PC-9 (cell line): ENCODE measurements at regions not wholly inside any gene's neighbourhood (a gene's known extent, or its start where the extent isn't known, plus 50 kb on each side); places are given as distances from the start of the nearest gene placed in this dataset.

Source experiments
- BruUV-seq: library from RNA; stranded (reverse); fragments of 400-500 nt; replicated peaks from 2 replicates; lab custom pipeline; 2021; lab: Mats Ljungman, UMichigan
- CTCF ChIA-PET: fragments of 300-600 bp; sonication (Branson Sonifier 250); formaldehyde crosslinking; loops from one replicate; lab custom pipeline; 2022; ENCODE audit warnings: antibody characterized with exemption; lab: Charles Lee
- POLR2A ChIA-PET: fragments of 300-600 bp; sonication (Branson Sonifier 250); formaldehyde crosslinking; loops from one replicate; lab custom pipeline; 2022; ENCODE audit warnings: antibody characterized with exemption; ENCODE audit not compliant: unreplicated experiment; lab: Charles Lee
- DNase-seq, 2 experiments: peaks; one replicate each; pipeline versions ENCODE4 v3.0.0 to v3.0.0-alpha.2; 2015 to 2022; ENCODE audit warnings: mixed read lengths in 1 of 2
- H2AFZ ChIP-seq: fragments of 200-600 bp; sonication (generic); 2 replicates; pipeline ENCODE4 v1.8.1; 2017; ENCODE audit warnings: antibody characterized with exemption
- H3F3A ChIP-seq: fragments of 200-600 bp; sonication (generic); 2 replicates; pipeline ENCODE4 v1.8.1; 2017; ENCODE audit warnings: antibody characterized with exemption, mild to moderate bottlenecking, low read depth; ENCODE audit not compliant: insufficient read depth
- H3K27ac ChIP-seq: fragments of 200-600 bp; sonication (generic); 2 replicates; pipeline ENCODE4 v1.6.1; 2016; ENCODE audit warnings: mixed run types
- H3K27me3 ChIP-seq: fragments of 200-600 bp; sonication (generic); 2 replicates; pipeline ENCODE4 v1.6.1; 2016; ENCODE audit warnings: low read depth, mixed run types; ENCODE audit not compliant: insufficient read depth
- H3K36me3 ChIP-seq: fragments of 200-600 bp; sonication (generic); 2 replicates; pipeline ENCODE4 v1.6.1; 2016; ENCODE audit warnings: low read depth, mixed run types
- H3K4me1 ChIP-seq: fragments of 200-600 bp; sonication (generic); replicated peaks from 2 replicates; pipeline ENCODE4 v1.6.1; 2016; ENCODE audit warnings: mixed run types; ENCODE audit not compliant: insufficient read depth
- H3K4me2 ChIP-seq: fragments of 200-600 bp; sonication (generic); 2 replicates; pipeline ENCODE4 v1.6.1; 2017; ENCODE audit warnings: mixed run types
- H3K4me3 ChIP-seq: fragments of 200-600 bp; sonication (generic); 2 replicates; pipeline ENCODE4 v1.6.1; 2016; ENCODE audit warnings: mixed run types
- H3K79me2 ChIP-seq: fragments of 200-600 bp; sonication (generic); 2 replicates; pipeline ENCODE4 v1.6.1; 2017; ENCODE audit warnings: low read depth, mixed run types
- H3K9me2 ChIP-seq: fragments of 200-600 bp; sonication (generic); 2 replicates; pipeline ENCODE4 v1.8.1; 2017; ENCODE audit warnings: mild to moderate bottlenecking; ENCODE audit not compliant: insufficient read depth
- H3K9me3 ChIP-seq: fragments of 200-600 bp; sonication (generic); 2 replicates; pipeline ENCODE4 v1.8.1; 2016; ENCODE audit warnings: low read depth; ENCODE audit not compliant: insufficient read depth
- H4K20me1 ChIP-seq: fragments of 200-600 bp; sonication (generic); 2 replicates; pipeline ENCODE4 v1.8.1; 2017; ENCODE audit not compliant: insufficient read depth
- CTCF ChIP-seq: fragments of 200-600 bp; sonication (generic); conservative IDR thresholded peaks from 2 replicates; pipeline ENCODE4 v1.6.1; 2017; ENCODE audit warnings: mixed run types, antibody characterized with exemption, mild to moderate bottlenecking, moderate library complexity
- EZH2 ChIP-seq: fragments of 200-600 bp; sonication (generic); IDR thresholded peaks from 2 replicates; pipeline ENCODE4 v1.8.0; 2017; ENCODE audit warnings: antibody characterized with exemption, low read depth
- intact Hi-C: fragments of 100-400 bp; cut with micrococcal nuclease; formaldehyde crosslinking; loops from one replicate; pipeline ENCODE4 v1.10.0; 2022; ENCODE audit not compliant: unreplicated experiment

GRCh38 chr3:104631254-104631653, 735.5 kb upstream of the ALCAM start:
- H3F3A ChIP-seq: peaks cover 5% of the 10 kb centered on the region; the same call in 1 of the 2 replicates
- no peaks in the 10 kb centered on the region for H4K20me1 ChIP-seq
- H3K9me2 ChIP-seq: no peaks in the 10 kb centered on the region; the same call in 1 of the 2 replicates
- no peak overlapping the region for H2AFZ ChIP-seq
- peaks cover 11% of the 10 kb centered on the region; the same call in 1 of the 2 replicates for H3K9me3 ChIP-seq
- ChIA-PET POLR2A (no interaction called here), CTCF (no interaction called here)
- H3K4me2 ChIP-seq: no peak overlapping the region
- no peaks in the 10 kb centered on the region for H3K27me3 ChIP-seq
- H3K79me2 ChIP-seq: no peaks in the 10 kb centered on the region
- no peak overlapping the region for H3K4me3 ChIP-seq
- no peaks in the 10 kb centered on the region for H3K36me3 ChIP-seq
- H3K4me1 ChIP-seq: peaks cover 13% of the 10 kb centered on the region
- H3K27ac ChIP-seq: no peak overlapping the region
- no peak for TF ChIP-seq CTCF
- no peak for TF ChIP-seq EZH2
- no TSS peak for BruUV-seq
- no peak for DNase-seq
- intact Hi-C loops: no loop called here

GRCh38 chr3:104632521-104632920, 734.2 kb upstream of the ALCAM start:
- POLR2A ChIA-PET: no interaction called here
- Histone ChIP-seq H4K20me1 (no peaks in the 10 kb centered on the region), H3K36me3 (no peaks in the 10 kb centered on the region), H3K9me3 (peaks cover 11% of the 10 kb centered on the region; the same call in 1 of the 2 replicates), H3K4me3 (no peak overlapping the region), H3K9me2 (no peaks in the 10 kb centered on the region), H2AFZ (no peak overlapping the region), H3K27ac (no peak overlapping the region), H3K4me2 (no peak overlapping the region), H3K79me2 (no peaks in the 10 kb centered on the region), H3K27me3 (no peaks in the 10 kb centered on the region), H3F3A (peaks cover 5% of the 10 kb centered on the region; the same call in 1 of the 2 replicates), H3K4me1 (peaks cover 13% of the 10 kb centered on the region)
- intact Hi-C loops: no loop called here
- DNase-seq: no peak
- BruUV-seq: no TSS peak
- CTCF ChIA-PET: no interaction called here
- no peak for TF ChIP-seq EZH2
- no peak for TF ChIP-seq CTCF

GRCh38 chr3:104632947-104633346, 733.8 kb upstream of the ALCAM start:
- Histone ChIP-seq H3K79me2 (no peaks in the 10 kb centered on the region), H3F3A (peaks cover 5% of the 10 kb centered on the region; the same call in 1 of the 2 replicates), H3K4me2 (no peak overlapping the region), H3K36me3 (no peaks in the 10 kb centered on the region), H3K4me1 (peaks cover 13% of the 10 kb centered on the region), H2AFZ (no peak overlapping the region), H3K9me2 (no peaks in the 10 kb centered on the region), H3K9me3 (peaks cover 10% of the 10 kb centered on the region; the same call in 1 of the 2 replicates), H3K4me3 (no peak overlapping the region), H3K27me3 (no peaks in the 10 kb centered on the region), H3K27ac (no peak overlapping the region), H4K20me1 (no peaks in the 10 kb centered on the region)
- no TSS peak for BruUV-seq
- no peak for DNase-seq
- POLR2A ChIA-PET: no interaction called here
- no peak for TF ChIP-seq CTCF
- TF ChIP-seq EZH2: no peak
- intact Hi-C loops: no loop called here
- CTCF ChIA-PET: no interaction called here
